H1 (cell line): ENCODE measurements at regions not wholly inside any gene's neighbourhood (a gene's known extent, or its start where the extent isn't known, plus 50 kb on each side); places are given as distances from the start of the nearest gene placed in this dataset.

ENCODE experiments used
- CTCF ChIA-PET: fragments of 300-600 bp; sonication (Branson Sonifier 250); formaldehyde crosslinking; loops from one replicate; lab custom pipeline; 2021; ENCODE audit not compliant: partially characterized antibody; lab: Charles Lee
- POLR2A ChIA-PET: fragments of 300-600 bp; sonication (Branson Sonifier 250); formaldehyde crosslinking; loops from one replicate; lab custom pipeline; 2021; ENCODE audit warnings: inconsistent platforms; ENCODE audit not compliant: partially characterized antibody; lab: Charles Lee
- DNase-seq, 2 experiments: peaks; one replicate each; pipeline versions ENCODE4 v3.0.0 to v3.0.0-alpha.2; 2010 to 2022; ENCODE audit warnings: low spot score in 2 of 2, low read depth in 1 of 2, mixed read lengths in 1 of 2
- FAIRE-seq: peaks from 2 replicates; lab custom pipeline; 2011; peaks lifted over from hg19 to GRCh38; lab: Jason Lieb, UNC
- H2AFZ ChIP-seq: 2 replicates; pipeline ENCODE4 v1.8.1; 2012; ENCODE audit warnings: low read length, inconsistent platforms
- H2AK5ac ChIP-seq: 2 replicates; pipeline ENCODE4 v1.6.1; 2013; ENCODE audit warnings: low read depth, low read length
- H2BK120ac ChIP-seq: replicated peaks from 2 replicates; pipeline ENCODE3; 2013; ENCODE audit warnings: low read depth, low read length, inconsistent platforms
- H2BK12ac ChIP-seq: 2 replicates; pipeline ENCODE4 v1.6.1; 2013; ENCODE audit warnings: low read depth, low read length
- H2BK15ac ChIP-seq: 2 replicates; pipeline ENCODE4 v1.6.1; 2013; ENCODE audit warnings: low read length
- H2BK20ac ChIP-seq: 2 replicates; pipeline ENCODE4 v1.6.1; 2013; ENCODE audit warnings: low read length
- H2BK5ac ChIP-seq: 2 replicates; pipeline ENCODE4 v1.6.1; 2013; ENCODE audit warnings: low read depth, low read length
- H3K14ac ChIP-seq: 2 replicates; pipeline ENCODE4 v1.6.1; 2013; ENCODE audit warnings: inconsistent platforms; ENCODE audit not compliant: insufficient read length
- H3K18ac ChIP-seq: 2 replicates; pipeline ENCODE4 v1.6.1; 2013; ENCODE audit warnings: low read length; ENCODE audit errors: extremely low read depth
- H3K23ac ChIP-seq: 2 replicates; pipeline ENCODE4 v1.6.1; 2013; ENCODE audit warnings: inconsistent platforms; ENCODE audit not compliant: insufficient read length
- H3K23me2 ChIP-seq: 2 replicates; pipeline ENCODE4 v1.6.1; 2013; ENCODE audit warnings: low read depth, low read length
- H3K27ac ChIP-seq: 2 replicates; pipeline ENCODE4 v1.6.1; 2011; ENCODE audit warnings: low read depth, low read length, inconsistent platforms
- H3K27me3 ChIP-seq, 4 experiments: replicated peaks in 1 of 4; 1 replicate in 1 of 4; 2 replicates in 3 of 4; pipeline versions ENCODE4 v1.6.1 to v1.8.1; 2011 to 2013; ENCODE audit warnings: low read length in 3 of 4, mild to moderate bottlenecking in 3 of 4, inconsistent platforms in 2 of 4, mixed read lengths in 2 of 4, moderate library complexity in 1 of 4; ENCODE audit not compliant: control insufficient read depth in 3 of 4, insufficient read depth in 3 of 4; ENCODE audit errors: extremely low read depth in 1 of 4
- H3K36me3 ChIP-seq, 4 experiments: 2 replicates each; pipeline versions ENCODE4 v1.6.1 to v1.8.1; 2011 to 2013; ENCODE audit warnings: mild to moderate bottlenecking in 4 of 4, low read length in 3 of 4, moderate library complexity in 2 of 4, control low read depth in 1 of 4, inconsistent platforms in 1 of 4; ENCODE audit not compliant: insufficient read depth in 4 of 4, control insufficient read depth in 2 of 4
- H3K4ac ChIP-seq: replicated peaks from 2 replicates; pipeline ENCODE3; 2013; ENCODE audit warnings: low read length, low read depth, mixed read lengths, inconsistent platforms; ENCODE audit not compliant: insufficient read length
- H3K4me1 ChIP-seq, 4 experiments: replicated peaks in 1 of 4; 1 replicate in 1 of 4; 2 replicates in 3 of 4; pipeline versions ENCODE4 v1.6.1 to v1.8.1; 2011 to 2013; ENCODE audit warnings: low read length in 3 of 4, inconsistent platforms in 2 of 4, mixed read lengths in 1 of 4; ENCODE audit not compliant: insufficient read depth in 4 of 4, control insufficient read depth in 3 of 4
- H3K4me2 ChIP-seq, 2 experiments: 2 replicates each; pipeline versions ENCODE4 v1.6.1 to v1.8.1; 2011 to 2013; ENCODE audit warnings: low read depth in 2 of 2, low read length in 2 of 2, control low read depth in 1 of 2, inconsistent platforms in 1 of 2, mild to moderate bottlenecking in 1 of 2; ENCODE audit not compliant: insufficient read depth in 1 of 2
- H3K4me3 ChIP-seq, 4 experiments: fragments of 200-600, 300-600 bp in 1 of 4; sonication (generic), shearing (Covaris generic), sonication (Bioruptor Twin) in 1 of 4; 2 replicates each; pipeline versions ENCODE4 v1.5.1 to v1.8.1; 2011 to 2016; ENCODE audit warnings: low read length in 4 of 4, low read depth in 3 of 4, control low read depth in 2 of 4, inconsistent platforms in 2 of 4, mild to moderate bottlenecking in 2 of 4, mixed read lengths in 1 of 4, moderate library complexity in 1 of 4; ENCODE audit not compliant: insufficient read depth in 2 of 4; ENCODE audit errors: extremely low read depth in 1 of 4
- H3K56ac ChIP-seq: replicated peaks from 2 replicates; pipeline ENCODE3; 2013; ENCODE audit warnings: low read depth, mild to moderate bottlenecking, mixed read lengths, low read length, inconsistent platforms; ENCODE audit not compliant: insufficient read length
- H3K79me1 ChIP-seq: 2 replicates; pipeline ENCODE4 v1.6.1; 2013; ENCODE audit warnings: low read depth, low read length, control low read depth
- H3K79me2 ChIP-seq, 2 experiments: 2 replicates each; pipeline versions ENCODE4 v1.6.1 to v1.8.1; 2012 to 2013; ENCODE audit warnings: low read length in 2 of 2, mild to moderate bottlenecking in 2 of 2, inconsistent platforms in 1 of 2; ENCODE audit not compliant: insufficient read depth in 2 of 2, control insufficient read depth in 1 of 2
- H3K9ac ChIP-seq, 4 experiments: replicated peaks in 1 of 4; 1 replicate in 1 of 4; 2 replicates in 3 of 4; pipeline versions ENCODE4 v1.6.1 to v1.8.1; 2011 to 2013; ENCODE audit warnings: low read depth in 3 of 4, low read length in 3 of 4, control low read depth in 2 of 4, mild to moderate bottlenecking in 2 of 4, moderate library complexity in 2 of 4, inconsistent platforms in 1 of 4; ENCODE audit errors: extremely low read depth in 1 of 4
- H3K9me3 ChIP-seq, 2 experiments: 2 replicates each; pipeline versions ENCODE4 v1.6.1 to v1.8.1; 2012 to 2013; ENCODE audit warnings: mild to moderate bottlenecking in 2 of 2, moderate library complexity in 2 of 2, control low read depth in 1 of 2, inconsistent platforms in 1 of 2, low read depth in 1 of 2, low read length in 1 of 2, mixed read lengths in 1 of 2; ENCODE audit not compliant: insufficient read depth in 2 of 2
- H4K20me1 ChIP-seq, 2 experiments: replicated peaks in 1 of 2; 2 replicates each; pipeline versions ENCODE3 to v1.8.1; 2011 to 2013; ENCODE audit warnings: inconsistent platforms in 2 of 2, low read length in 2 of 2, mild to moderate bottlenecking in 1 of 2; ENCODE audit not compliant: insufficient read depth in 2 of 2, control insufficient read depth in 1 of 2
- H4K5ac ChIP-seq: 2 replicates; pipeline ENCODE4 v1.6.1; 2013; ENCODE audit warnings: low read length, low read depth, mixed read lengths, inconsistent platforms; ENCODE audit not compliant: insufficient read length
- H4K8ac ChIP-seq: 2 replicates; pipeline ENCODE4 v1.8.0; 2013; ENCODE audit warnings: mild to moderate bottlenecking, moderate library complexity, low read length, inconsistent platforms; ENCODE audit not compliant: insufficient read depth; ENCODE audit errors: extremely low read depth
- H4K91ac ChIP-seq: replicated peaks from 2 replicates; pipeline ENCODE3; 2013; ENCODE audit warnings: low read length, mixed read lengths, inconsistent platforms; ENCODE audit not compliant: insufficient read length
- BACH1 ChIP-seq: IDR thresholded peaks from 2 replicates; pipeline ENCODE4 v1.6.1; 2012; ENCODE audit warnings: low read length, improper control_type of control experiment
- CHD2 ChIP-seq: IDR thresholded peaks from 2 replicates; pipeline ENCODE4 v1.6.1; 2012; ENCODE audit warnings: low read length, improper control_type of control experiment
- EGR1 ChIP-seq: IDR thresholded peaks from 2 replicates; pipeline ENCODE4 v1.6.1; 2011; ENCODE audit warnings: low read depth, low read length, borderline replicate concordance
- EP300 ChIP-seq, 2 experiments: IDR thresholded peaks; 1 replicate in 1 of 2; 2 replicates in 1 of 2; pipeline ENCODE4 v1.6.1; 2011 to 2012; ENCODE audit warnings: low read depth in 2 of 2, low read length in 2 of 2, mild to moderate bottlenecking in 2 of 2, borderline replicate concordance in 1 of 2, inconsistent platforms in 1 of 2, moderate library complexity in 1 of 2
- FOSL1 ChIP-seq: IDR thresholded peaks from 2 replicates; pipeline ENCODE4 v1.6.1; 2011; ENCODE audit warnings: mild to moderate bottlenecking, low read depth, low read length, moderate library complexity; ENCODE audit not compliant: insufficient read depth
- GABPA ChIP-seq: IDR thresholded peaks from 2 replicates; pipeline ENCODE4 v1.6.1; 2011; ENCODE audit warnings: mild to moderate bottlenecking, low read length, moderate library complexity, borderline replicate concordance; ENCODE audit not compliant: insufficient read depth
- HDAC2 ChIP-seq, 2 experiments: fragments of 300-600 bp in 1 of 2; sonication (generic) in 1 of 2; IDR thresholded peaks; 2 replicates each; pipeline ENCODE4 v1.6.1; 2011 to 2012; ENCODE audit warnings: low read depth in 2 of 2, low read length in 2 of 2, mild to moderate bottlenecking in 2 of 2, moderate library complexity in 2 of 2, borderline replicate concordance in 1 of 2, inconsistent platforms in 1 of 2
- KDM5A ChIP-seq: fragments of 200-600 bp; IDR thresholded peaks from 2 replicates; pipeline ENCODE4 v1.7.1; 2012; ENCODE audit warnings: mild to moderate bottlenecking, low read length, inconsistent platforms, mixed read lengths
- ZNF274 ChIP-seq: IDR thresholded peaks from 2 replicates; pipeline ENCODE4 v1.7.0; 2012; ENCODE audit warnings: low read length, borderline replicate concordance; ENCODE audit errors: extremely low read depth
- WGBS, 2 experiments: shearing (Covaris generic) in 1 of 2; methylation state at CpG; one replicate each; pipeline versions ENCODE4 v1.1.6 to v1.1.7; 2013 to 2015; ENCODE audit warnings: low lambda C conversion rate in 2 of 2, mixed read lengths in 2 of 2, inconsistent platforms in 1 of 2, low coverage in 1 of 2, missing lambda C conversion rate in 1 of 2; ENCODE audit not compliant: insufficient replicate concordance in 2 of 2, insufficient coverage in 1 of 2, insufficient read length in 1 of 2; ENCODE audit errors: extremely low coverage in 1 of 2, missing lambda C conversion rate in 1 of 2; 5-methylcytosine and 5-hydroxymethylcytosine counted together

- Histone ChIP-seq H2AFZ (no peak overlapping the region), H3K9me3 (no peaks in the 10 kb centered on the region), H3K14ac (no peak overlapping the region), H3K4me2 (no peak overlapping the region), H3K4me3 (no peak overlapping the region), H3K23ac (no peak overlapping the region), H2BK120ac (no peak overlapping the region), H3K9ac (no peak overlapping the region), H3K23me2 (no peaks in the 10 kb centered on the region; the same call in 1 of the 2 replicates), H3K79me2 (no peaks in the 10 kb centered on the region), H4K20me1 (no peaks in the 10 kb centered on the region), H2BK5ac (no peak overlapping the region), H2AK5ac (no peak overlapping the region), H3K36me3 (no peaks in the 10 kb centered on the region), H3K56ac (no peak overlapping the region), H2BK15ac (no peak overlapping the region), H4K5ac (no peak overlapping the region), H2BK12ac (no peak overlapping the region), H3K27ac (no peak overlapping the region), H4K8ac (no peak overlapping the region), H3K27me3 (no peaks in the 10 kb centered on the region), H3K18ac (no peak overlapping the region), H3K79me1 (no peaks in the 10 kb centered on the region), H2BK20ac (no peak overlapping the region), H4K91ac (no peak overlapping the region), H3K4ac (no peak overlapping the region), H3K4me1 (no peaks in the 10 kb centered on the region)
- FAIRE-seq = no peak
- POLR2A ChIA-PET = no interaction called here
- TF ChIP-seq KDM5A = no peak
- TF ChIP-seq HDAC2 (IDR thresholded peaks at IDR 0.05; ENCODE audit: borderline replicate concordance in 1 of 2, low read depth in 2 of 2, low read length in 2 of 2) = no peak
- no peak for TF ChIP-seq EP300 (IDR thresholded peaks at IDR 0.05; ENCODE audit: borderline replicate concordance in 1 of 2, low read depth in 2 of 2, low read length in 2 of 2)
- TF ChIP-seq GABPA = no peak
- TF ChIP-seq ZNF274 = no peak
- no peak for TF ChIP-seq CHD2
- no peak for TF ChIP-seq EGR1
- TF ChIP-seq BACH1 = no peak
- no peak for TF ChIP-seq FOSL1
- CTCF ChIA-PET = interaction anchor here (0.6 kb wide), 1 partner anchor 110 kb away, joined by 3 read pairs; no protein-coding TSS in a partner anchor
- no peak for DNase-seq
- 82% methylated on average over 1 of the region's 1 CpG; no CpG with 5 or more reads in 1 of the 2 experiments for WGBS, 2 experiments
Observed at GRCh38 chr22:34035209-34035608, 114.9 kb upstream of the LARGE1 start.
